ENCODE measurements at regions not wholly inside any gene's neighbourhood (a gene's known extent, or its start where the extent isn't known, plus 50 kb on each side); places are given as distances from the start of the nearest gene placed in this dataset.

DNA sequence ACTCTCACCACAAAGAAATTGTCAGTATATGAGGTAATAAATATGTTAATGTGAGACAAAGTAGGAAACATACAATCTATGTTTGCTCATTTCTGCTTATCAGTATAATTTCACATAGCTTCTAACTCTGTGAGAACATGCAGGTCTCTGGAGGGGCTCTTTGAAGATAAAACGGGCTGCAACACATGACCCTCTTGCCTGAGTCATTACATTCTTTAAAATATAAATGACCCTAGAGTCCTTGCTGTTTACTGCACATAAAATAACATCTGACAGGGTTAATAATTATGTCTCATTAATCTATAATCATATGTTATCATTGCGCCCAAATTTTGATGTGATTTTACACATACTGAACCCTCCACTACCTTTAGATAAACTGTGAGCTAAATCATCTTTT is 681.5 kb downstream of the ARAP2 start:
- TF ChIP-seq, protein P1, sequence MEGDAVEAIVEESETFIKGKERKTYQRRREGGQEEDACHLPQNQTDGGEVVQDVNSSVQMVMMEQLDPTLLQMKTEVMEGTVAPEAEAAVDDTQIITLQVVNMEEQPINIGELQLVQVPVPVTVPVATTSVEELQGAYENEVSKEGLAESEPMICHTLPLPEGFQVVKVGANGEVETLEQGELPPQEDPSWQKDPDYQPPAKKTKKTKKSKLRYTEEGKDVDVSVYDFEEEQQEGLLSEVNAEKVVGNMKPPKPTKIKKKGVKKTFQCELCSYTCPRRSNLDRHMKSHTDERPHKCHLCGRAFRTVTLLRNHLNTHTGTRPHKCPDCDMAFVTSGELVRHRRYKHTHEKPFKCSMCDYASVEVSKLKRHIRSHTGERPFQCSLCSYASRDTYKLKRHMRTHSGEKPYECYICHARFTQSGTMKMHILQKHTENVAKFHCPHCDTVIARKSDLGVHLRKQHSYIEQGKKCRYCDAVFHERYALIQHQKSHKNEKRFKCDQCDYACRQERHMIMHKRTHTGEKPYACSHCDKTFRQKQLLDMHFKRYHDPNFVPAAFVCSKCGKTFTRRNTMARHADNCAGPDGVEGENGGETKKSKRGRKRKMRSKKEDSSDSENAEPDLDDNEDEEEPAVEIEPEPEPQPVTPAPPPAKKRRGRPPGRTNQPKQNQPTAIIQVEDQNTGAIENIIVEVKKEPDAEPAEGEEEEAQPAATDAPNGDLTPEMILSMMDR (IDR thresholded peaks at IDR 0.05; ENCODE audit: low read length), result no peak
- TF ChIP-seq EZH2 (IDR thresholded peaks at IDR 0.05; ENCODE audit: borderline replicate concordance, low read length), result no peak

Measured in OCI-LY1 (cell line).